GM23248 (cell line): ENCODE measurements at regions not wholly inside any gene's neighbourhood (a gene's known extent, or its start where the extent isn't known, plus 50 kb on each side); places are given as distances from the start of the nearest gene placed in this dataset.

Source experiments
- EZH2 ChIP-seq: fragments of 200-600 bp; sonication (generic); IDR thresholded peaks from 2 replicates; pipeline ENCODE4 v1.6.1; 2018; ENCODE audit warnings: antibody characterized with exemption, mild to moderate bottlenecking; ENCODE audit not compliant: insufficient read depth, poor library complexity, severe bottlenecking
- EZH2phosphoT487 ChIP-seq: fragments of 200-600 bp; sonication (generic); IDR thresholded peaks from 2 replicates; pipeline ENCODE4 v1.6.1; 2018; ENCODE audit warnings: antibody characterized with exemption, moderate library complexity, mild to moderate bottlenecking, low read depth; ENCODE audit not compliant: insufficient read depth

DNA sequence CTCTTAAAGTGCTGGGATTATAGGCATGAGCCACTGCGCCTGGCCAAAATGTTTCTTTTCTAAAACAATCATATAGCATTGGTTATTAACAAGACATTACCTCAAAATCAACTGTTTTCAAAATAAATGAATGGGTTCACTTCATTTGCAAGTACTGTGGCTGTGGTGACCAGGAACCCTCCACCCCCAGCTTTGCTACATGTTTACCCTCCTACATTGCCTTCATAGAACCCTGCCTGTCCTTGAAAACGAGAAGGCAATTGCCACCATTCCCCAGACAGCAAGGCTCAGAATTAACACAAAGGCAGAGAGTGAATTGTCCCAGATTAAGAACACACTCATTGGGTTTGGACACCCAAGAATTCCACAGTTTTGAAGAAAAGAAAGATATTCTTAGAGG is 116.6 kb upstream of the LGSN start:
- TF ChIP-seq EZH2 (no peak), EZH2phosphoT487 (no peak)
